H54 (cell line): ENCODE measurements at regions not wholly inside any gene's neighbourhood (a gene's known extent, or its start where the extent isn't known, plus 50 kb on each side); places are given as distances from the start of the nearest gene placed in this dataset.
"Not testable (repeated sequence)": the region's sequence is repeated elsewhere in the genome, so short reads cannot be mapped to it uniquely, and the experiment has no call there.

Experiments
- DNase-seq: peaks from one replicate; pipeline ENCODE4 v3.0.0; 2011; ENCODE audit warnings: low spot score, mixed read lengths; ENCODE audit not compliant: insufficient read length
- FAIRE-seq: peaks from 3 replicates; lab custom pipeline; 2011; peaks lifted over from hg19 to GRCh38; lab: Jason Lieb, UNC
- POLR2A ChIP-seq: IDR thresholded peaks from 2 replicates; pipeline ENCODE4 v1.6.1; 2011; ENCODE audit warnings: low read depth, mild to moderate bottlenecking, low read length

- no peak for FAIRE-seq
- DNase-seq = no peak
- TF ChIP-seq POLR2A = no peak
Measured at GRCh38 chr4:188722911-188723310, 583.7 kb downstream of the TRIML1 start.

- FAIRE-seq (no peak), DNase-seq (no peak)
- TF ChIP-seq POLR2A = no peak
Measured at GRCh38 chr4:188727746-188728145, 588.5 kb downstream of the TRIML1 start.

GRCh38 chr4:188728359-188728758 is 589.1 kb downstream of the TRIML1 start:
- TF ChIP-seq POLR2A = no peak
- FAIRE-seq = no peak

GRCh38 chr4:188732131-188732530 is 592.9 kb downstream of the TRIML1 start:
- no peak for DNase-seq
- FAIRE-seq = no peak
- TF ChIP-seq POLR2A = no peak

More at GRCh38 chr4:188728359-188728758, 589.1 kb downstream of the TRIML1 start:
- no peak for DNase-seq

- DNase-seq = no peak
- TF ChIP-seq POLR2A = no peak
- FAIRE-seq = no peak
Measured at GRCh38 chr4:188735082-188735481, 595.8 kb downstream of the TRIML1 start.

- FAIRE-seq = no peak
- TF ChIP-seq POLR2A = no peak
- no peak for DNase-seq
Measured at GRCh38 chr4:188737251-188738002, 598.2 kb downstream of the TRIML1 start.

GRCh38 chr4:188738290-188738689 is 599.0 kb downstream of the TRIML1 start:
- DNase-seq = not testable (repeated sequence)

GRCh38 chr4:188740172-188740571 is 600.9 kb downstream of the TRIML1 start:
- not testable (repeated sequence) for DNase-seq, FAIRE-seq

More at GRCh38 chr4:188738290-188738689, 599.0 kb downstream of the TRIML1 start:
- FAIRE-seq = not testable (repeated sequence)

GRCh38 chr4:188740791-188741190 is 601.5 kb downstream of the TRIML1 start:
- DNase-seq = not testable (repeated sequence)
- FAIRE-seq = peak; percentile 62

- DNase-seq = no peak
- TF ChIP-seq POLR2A = no peak
- FAIRE-seq = no peak
Measured at GRCh38 chr4:188754372-188755002, 615.2 kb downstream of the TRIML1 start.

- no peak for TF ChIP-seq POLR2A
- FAIRE-seq (no peak), DNase-seq (no peak)
Measured at GRCh38 chr4:188767496-188767895, 628.3 kb downstream of the TRIML1 start.

GRCh38 chr4:188778905-188779304 is 639.7 kb downstream of the TRIML1 start:
- no peak for FAIRE-seq
- no peak for TF ChIP-seq POLR2A
- no peak for DNase-seq

- FAIRE-seq (no peak), DNase-seq (no peak)
Measured at GRCh38 chr4:188779581-188779980, 640.3 kb downstream of the TRIML1 start.

GRCh38 chr4:188780028-188780427 is 640.8 kb downstream of the TRIML1 start:
- DNase-seq (no peak), FAIRE-seq (no peak)
- TF ChIP-seq POLR2A = no peak

More at GRCh38 chr4:188779581-188779980, 640.3 kb downstream of the TRIML1 start:
- no peak for TF ChIP-seq POLR2A

- TF ChIP-seq POLR2A = no peak
- FAIRE-seq (no peak), DNase-seq (no peak)
Measured at GRCh38 chr4:188780686-188781085, 641.4 kb downstream of the TRIML1 start.

GRCh38 chr4:188781655-188782054 is 642.4 kb downstream of the TRIML1 start:
- no peak for FAIRE-seq
- no peak for DNase-seq
- TF ChIP-seq POLR2A = no peak
